ENCODE measurements at regions not wholly inside any gene's neighbourhood (a gene's known extent, or its start where the extent isn't known, plus 50 kb on each side); places are given as distances from the start of the nearest gene placed in this dataset.

DNA sequence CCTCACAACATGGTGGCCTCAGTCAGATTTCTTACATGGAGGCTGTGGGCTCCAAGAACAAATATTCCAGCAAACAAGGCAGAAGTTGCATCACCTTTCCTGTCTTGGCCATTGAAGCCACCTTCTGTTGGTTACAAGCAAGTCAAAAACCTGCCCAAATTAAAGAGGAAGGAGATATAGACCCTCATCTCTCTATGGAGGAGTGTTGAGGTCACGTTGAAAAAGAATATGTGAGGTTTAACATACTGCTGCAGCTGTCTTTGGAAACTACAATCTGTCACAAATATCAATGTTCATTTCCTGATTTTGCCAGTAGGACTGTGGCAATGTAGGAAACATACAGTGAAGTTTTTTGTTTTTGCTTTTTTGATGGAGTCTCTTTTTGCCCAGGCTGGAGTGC, 211.4 kb downstream of the COPRS start:
- Histone ChIP-seq H3K56ac (replicated peaks; ENCODE audit: insufficient read length, low read depth, low read length) (no peak overlapping the region), H4K8ac (ENCODE audit: extremely low read depth, insufficient read depth, low read length) (no peak overlapping the region), H3K27ac (ENCODE audit: low read depth, low read length) (no peak overlapping the region), H2BK5ac (ENCODE audit: low read depth, low read length) (no peak overlapping the region), H3K9me3 (ENCODE audit: insufficient read depth in 2 of 2, low read depth in 1 of 2, low read length in 1 of 2) (peaks cover 20 to 24% of the 10 kb centered on the region in 2 experiments), H2BK20ac (ENCODE audit: low read length) (no peak overlapping the region), H3K79me2 (ENCODE audit: control insufficient read depth in 1 of 2, insufficient read depth in 2 of 2, low read length in 2 of 2) (no peaks in the 10 kb centered on the region), H3K4me3 (ENCODE audit: extremely low read depth in 1 of 4, insufficient read depth in 2 of 4, low read depth in 3 of 4, low read length in 4 of 4) (no peak overlapping the region), H2AFZ (ENCODE audit: low read length) (no peak overlapping the region), H3K18ac (ENCODE audit: extremely low read depth, low read length) (no peak overlapping the region), H2BK15ac (ENCODE audit: low read length) (no peak overlapping the region), H4K20me1 (replicated peaks in 1 of 2; ENCODE audit: control insufficient read depth in 1 of 2, insufficient read depth in 2 of 2, low read length in 2 of 2) (no peaks in the 10 kb centered on the region), H4K5ac (ENCODE audit: insufficient read length, low read depth, low read length) (no peak overlapping the region), H4K91ac (replicated peaks; ENCODE audit: insufficient read length, low read length) (no peak overlapping the region), H3K14ac (ENCODE audit: insufficient read length) (no peak overlapping the region), H3K36me3 (ENCODE audit: control insufficient read depth in 2 of 4, insufficient read depth in 4 of 4, low read length in 3 of 4) (no peaks in the 10 kb centered on the region; a peak in 1 of 8 replicates), H2AK5ac (ENCODE audit: low read depth, low read length) (no peak overlapping the region), H3K79me1 (ENCODE audit: low read depth, low read length) (no peaks in the 10 kb centered on the region), H3K23ac (ENCODE audit: insufficient read length) (no peak overlapping the region), H3K23me2 (ENCODE audit: low read depth, low read length) (no peaks in the 10 kb centered on the region), H3K4ac (replicated peaks; ENCODE audit: insufficient read length, low read depth, low read length) (no peak overlapping the region), H3K27me3 (replicated peaks in 1 of 4; ENCODE audit: control insufficient read depth in 3 of 4, extremely low read depth in 1 of 4, insufficient read depth in 3 of 4, low read length in 3 of 4) (no peaks in the 10 kb centered on the region), H2BK12ac (ENCODE audit: low read depth, low read length) (no peak overlapping the region), H3K9ac (replicated peaks in 1 of 4; ENCODE audit: extremely low read depth in 1 of 4, low read depth in 3 of 4, low read length in 3 of 4) (no peak overlapping the region), H2BK120ac (replicated peaks; ENCODE audit: low read depth, low read length) (no peak overlapping the region), H3K4me1 (replicated peaks in 1 of 4; ENCODE audit: control insufficient read depth in 3 of 4, insufficient read depth in 4 of 4, low read length in 3 of 4) (no peaks in the 10 kb centered on the region), H3K4me2 (ENCODE audit: insufficient read depth in 1 of 2, low read depth in 2 of 2, low read length in 2 of 2) (no peak overlapping the region)
- CTCF ChIA-PET (ENCODE audit: partially characterized antibody), result no interaction called here
- WGBS, 2 experiments (ENCODE audit: extremely low coverage in 1 of 2, insufficient coverage in 1 of 2, insufficient read length in 1 of 2, insufficient replicate concordance in 2 of 2, low coverage in 1 of 2, low lambda C conversion rate in 2 of 2, missing lambda C conversion rate in 1 of 2), result 76% methylated on average over 1 of the region's 1 CpG; no CpG with 5 or more reads in 1 of the 2 experiments
- no peak for FAIRE-seq
- no peak for DNase-seq (ENCODE audit: low read depth in 1 of 2, low spot score in 2 of 2)
- POLR2A ChIA-PET (ENCODE audit: partially characterized antibody), result no interaction called here
- TF ChIP-seq BACH1 (IDR thresholded peaks at IDR 0.05; ENCODE audit: low read length), result no peak
- TF ChIP-seq SIN3A (conservative IDR thresholded peaks at IDR 0.05 in 1 of 2, IDR thresholded peaks at IDR 0.05 in 1 of 2; ENCODE audit: low read depth in 1 of 2, low read length in 2 of 2), result no peak
- TF ChIP-seq EGR1 (IDR thresholded peaks at IDR 0.05; ENCODE audit: borderline replicate concordance, low read depth, low read length), result no peak
- no peak for TF ChIP-seq SAP30 (IDR thresholded peaks at IDR 0.05; ENCODE audit: insufficient read depth, insufficient replicate concordance, low read length)
- no peak for TF ChIP-seq PHF8 (conservative IDR thresholded peaks at IDR 0.05; ENCODE audit: low read depth, low read length)
- TF ChIP-seq YY1 (IDR thresholded peaks at IDR 0.05; ENCODE audit: low read depth, low read length), result no peak
- no peak for TF ChIP-seq EP300 (IDR thresholded peaks at IDR 0.05; ENCODE audit: borderline replicate concordance in 1 of 2, low read depth in 2 of 2, low read length in 2 of 2)
- TF ChIP-seq TAF7 (optimal IDR thresholded peaks at IDR 0.05; ENCODE audit: borderline replicate concordance, low read depth, low read length), result no peak
- no peak for TF ChIP-seq BRCA1 (IDR thresholded peaks at IDR 0.05; ENCODE audit: low read depth, low read length)
- TF ChIP-seq MAFK (IDR thresholded peaks at IDR 0.05; ENCODE audit: low read depth, low read length), result no peak
- no peak for TF ChIP-seq TCF12 (IDR thresholded peaks at IDR 0.05; ENCODE audit: low read depth, low read length)
- no peak for TF ChIP-seq SP2 (IDR thresholded peaks at IDR 0.05; ENCODE audit: low read length)
- TF ChIP-seq FOSL1 (IDR thresholded peaks at IDR 0.05; ENCODE audit: insufficient read depth, low read depth, low read length), result no peak
- TF ChIP-seq POU5F1 (IDR thresholded peaks at IDR 0.05; ENCODE audit: low read depth, low read length), result no peak
- TF ChIP-seq, protein P1, sequence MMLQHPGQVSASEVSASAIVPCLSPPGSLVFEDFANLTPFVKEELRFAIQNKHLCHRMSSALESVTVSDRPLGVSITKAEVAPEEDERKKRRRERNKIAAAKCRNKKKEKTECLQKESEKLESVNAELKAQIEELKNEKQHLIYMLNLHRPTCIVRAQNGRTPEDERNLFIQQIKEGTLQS (IDR thresholded peaks at IDR 0.05; ENCODE audit: insufficient read depth, low read depth, low read length), result no peak

All from H1 (cell line).